ENCODE measurements at regions not wholly inside any gene's neighbourhood (a gene's known extent, or its start where the extent isn't known, plus 50 kb on each side); places are given as distances from the start of the nearest gene placed in this dataset.

- Histone ChIP-seq H3K27me3 (peaks cover 0 to 4% (median 0%) of the 10 kb centered on the region in 9 donors), H3K9me3 (peaks cover 0 to 5% (median 0%) of the 10 kb centered on the region in 12 donors), H3K36me3 (no peaks in the 10 kb centered on the region), H3K4me3 (no peak overlapping the region), H3K27ac (no peak overlapping the region), H3K4me1 (peaks cover 0 to 48% (median 0%) of the 10 kb centered on the region in 12 donors)
- no peak for TF ChIP-seq CTCF (IDR thresholded peaks at IDR 0.05)
- no peak for TF ChIP-seq POLR2A (IDR thresholded peaks at IDR 0.05)
- ATAC-seq (no peak), DNase-seq (no peak)
- intact Hi-C loops (cut with DNase I) = no loop called here
- WGBS, 4 donors = 50 to 55% (median 51%) methylated on average over 5 of the region's 5 CpGs
These were observed 197.9 kb downstream of the MAFB start for GRCh38 chr20:40491009-40491590.

GRCh38 chr20:40489886-40490285 lies 199.2 kb downstream of the MAFB start:
- intact Hi-C loops (cut with DNase I) = no loop called here

GRCh38 chr20:40488401-40488800 lies 200.6 kb downstream of the MAFB start:
- intact Hi-C loops (cut with DNase I) = no loop called here
- peaks cover 0 to 4% (median 0%) of the 10 kb centered on the region in 9 donors for H3K27me3 ChIP-seq
- 81 to 96% (median 90%) methylated on average over 3 of the region's 3 CpGs for WGBS, 4 donors
- DNase-seq (no peak), ATAC-seq (no peak)
- H3K27ac ChIP-seq = no peak overlapping the region
- TF ChIP-seq POLR2A (IDR thresholded peaks at IDR 0.05) = no peak
- TF ChIP-seq CTCF (IDR thresholded peaks at IDR 0.05) = no peak
- H3K4me3 ChIP-seq = no peak overlapping the region
- peaks cover 0 to 21% (median 0%) of the 10 kb centered on the region in 12 donors for H3K4me1 ChIP-seq
- no peaks in the 10 kb centered on the region for H3K36me3 ChIP-seq
- peaks cover 0 to 8% (median 0%) of the 10 kb centered on the region in 12 donors for H3K9me3 ChIP-seq

More at GRCh38 chr20:40489886-40490285, 199.2 kb downstream of the MAFB start:
- no peak for ATAC-seq
- Histone ChIP-seq H3K27me3 (peaks cover 0 to 4% (median 0%) of the 10 kb centered on the region in 9 donors), H3K9me3 (peaks cover 0 to 8% (median 0%) of the 10 kb centered on the region in 12 donors), H3K27ac (no peak overlapping the region), H3K36me3 (no peaks in the 10 kb centered on the region), H3K4me3 (no peak overlapping the region), H3K4me1 (peaks cover 0 to 36% (median 0%) of the 10 kb centered on the region in 12 donors)
- no peak for TF ChIP-seq CTCF (IDR thresholded peaks at IDR 0.05)
- no peak for TF ChIP-seq POLR2A (IDR thresholded peaks at IDR 0.05)
- DNase-seq = no peak
- WGBS, 4 donors = 61 to 87% (median 78%) methylated on average over 2 of the region's 2 CpGs

GRCh38 chr20:40486297-40486696 lies 202.7 kb downstream of the MAFB start:
- intact Hi-C loops (cut with DNase I) = no loop called here
- Histone ChIP-seq H3K27me3 (no peaks in the 10 kb centered on the region), H3K9me3 (peaks cover 0 to 8% (median 0%) of the 10 kb centered on the region in 12 donors), H3K27ac (no peak overlapping the region), H3K36me3 (no peaks in the 10 kb centered on the region), H3K4me1 (peaks cover 0 to 5% (median 0%) of the 10 kb centered on the region in 12 donors), H3K4me3 (no peak overlapping the region)
- no peak for ATAC-seq
- DNase-seq = no peak
- TF ChIP-seq POLR2A (IDR thresholded peaks at IDR 0.05) = no peak
- TF ChIP-seq CTCF (IDR thresholded peaks at IDR 0.05) = no peak
- 52 to 69% (median 65%) methylated on average over 3 of the region's 3 CpGs for WGBS, 4 donors
